HG02973 (cell line): ENCODE measurements at regions not wholly inside any gene's neighbourhood (a gene's known extent, or its start where the extent isn't known, plus 50 kb on each side); places are given as distances from the start of the nearest gene placed in this dataset.

Experiments used
- ATAC-seq: cut with Tn5 transposase; IDR thresholded peaks from one replicate; pipeline ENCODE4 v1.9.1; 2021; ENCODE audit warnings: moderate library complexity; ENCODE audit not compliant: unreplicated experiment

DNA sequence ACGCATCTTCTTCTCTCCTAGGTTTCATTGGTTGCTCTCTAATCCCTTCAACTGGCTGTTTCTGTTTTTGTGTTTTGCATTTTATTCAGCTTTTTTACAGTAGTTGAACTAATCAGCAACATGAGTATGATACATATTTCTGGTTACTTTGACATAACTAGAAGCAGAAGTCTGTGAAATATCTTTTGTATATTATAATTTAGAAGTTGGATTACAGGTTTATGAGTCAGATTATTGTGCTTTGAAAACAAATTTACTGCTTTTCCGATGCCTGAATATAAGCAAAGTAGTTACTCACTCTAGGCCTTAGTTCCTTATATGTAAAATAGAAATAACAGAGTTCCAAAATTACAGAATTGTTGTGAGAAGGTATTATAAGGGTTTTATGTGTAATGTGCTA is 96.2 kb upstream of the MEOX2 start:
- ATAC-seq: no peak

GRCh38 chr7:15781944-15782343 is 95.5 kb upstream of the MEOX2 start:
- no peak for ATAC-seq

GRCh38 chr7:15780271-15780670 is 93.8 kb upstream of the MEOX2 start:
- ATAC-seq: no peak

GRCh38 chr7:15778191-15778590 is 91.7 kb upstream of the MEOX2 start:
- no peak for ATAC-seq

- ATAC-seq: no peak
Measured at GRCh38 chr7:15765753-15766152, 79.3 kb upstream of the MEOX2 start.

DNA sequence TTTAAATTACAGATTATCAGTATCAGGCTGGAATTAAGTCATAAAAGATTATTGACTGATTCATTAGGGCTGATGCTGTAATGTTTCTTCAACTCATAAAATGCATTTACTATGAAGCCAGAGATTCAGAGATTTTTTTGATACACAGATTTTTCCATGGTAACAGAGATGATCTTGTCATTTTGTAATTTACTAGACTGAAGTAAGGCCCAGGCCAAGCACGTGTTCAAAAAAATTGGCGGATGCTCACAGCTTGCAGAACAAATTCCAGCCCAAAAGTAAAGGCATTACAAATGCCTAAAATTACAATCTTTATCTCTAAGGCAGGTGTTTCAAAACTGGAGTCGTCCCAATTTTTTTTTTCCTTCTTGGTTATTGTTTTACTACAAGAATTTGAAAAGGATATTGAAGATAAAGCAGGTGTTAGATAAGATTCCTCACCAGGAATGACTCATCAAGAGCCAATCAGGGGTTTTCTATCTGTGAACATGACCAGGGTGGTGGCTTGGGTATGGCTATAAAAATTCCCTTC is 78.4 kb upstream of the MEOX2 start:
- no peak for ATAC-seq

GRCh38 chr7:15764010-15764409 is 77.5 kb upstream of the MEOX2 start:
- no peak for ATAC-seq

- no peak for ATAC-seq
Measured at GRCh38 chr7:15757041-15758000, 70.8 kb upstream of the MEOX2 start.

GRCh38 chr7:15755061-15755460 is 68.6 kb upstream of the MEOX2 start:
- ATAC-seq: no peak

GRCh38 chr7:15753887-15754579 is 67.5 kb upstream of the MEOX2 start:
- no peak for ATAC-seq

GRCh38 chr7:15752377-15752776 is 65.9 kb upstream of the MEOX2 start:
- no peak for ATAC-seq

GRCh38 chr7:15751191-15751701 is 64.8 kb upstream of the MEOX2 start:
- no peak for ATAC-seq

DNA sequence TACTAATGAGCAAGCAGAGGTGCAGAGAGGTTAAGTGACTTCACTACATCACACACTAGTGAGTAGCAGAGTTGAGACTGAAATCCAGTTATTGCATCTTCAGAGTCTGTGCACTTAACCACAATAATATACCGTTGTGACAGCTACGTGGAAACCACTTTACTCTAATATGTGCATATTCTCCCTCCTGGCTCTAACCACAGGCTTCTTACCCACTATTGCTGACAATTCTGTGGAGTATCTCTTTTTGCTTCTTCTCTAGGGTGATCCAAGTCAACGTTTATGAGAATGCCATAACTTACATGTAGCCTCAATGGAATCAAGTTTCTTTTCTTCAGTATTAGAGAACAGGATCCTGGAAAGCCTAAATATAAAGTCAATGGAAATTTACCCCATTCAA is 64.2 kb upstream of the MEOX2 start:
- ATAC-seq: no peak

- no peak for ATAC-seq
Measured at GRCh38 chr7:15749631-15750030, 63.1 kb upstream of the MEOX2 start.

- ATAC-seq: no peak
Measured at GRCh38 chr7:15747712-15748111, 61.2 kb upstream of the MEOX2 start.

DNA sequence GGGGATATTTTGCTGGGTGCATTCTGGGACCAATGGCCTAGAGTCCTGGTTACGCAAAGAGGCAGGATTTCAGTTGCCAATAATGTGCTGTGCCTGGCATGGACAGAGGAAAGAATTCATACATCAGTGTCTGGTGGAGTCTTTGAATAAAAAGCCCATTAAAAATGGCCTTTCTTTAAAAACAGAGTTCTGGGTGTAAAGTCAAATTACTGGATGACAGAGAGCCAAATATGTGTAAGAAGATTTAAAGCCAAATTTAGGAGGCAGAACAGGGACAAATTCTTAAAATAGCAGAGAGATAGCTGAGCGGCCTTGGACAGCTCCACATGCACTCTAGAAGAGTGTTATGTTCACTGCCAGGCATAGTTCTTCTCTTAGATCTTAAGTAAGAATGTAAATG is 60.8 kb upstream of the MEOX2 start:
- no peak for ATAC-seq

DNA sequence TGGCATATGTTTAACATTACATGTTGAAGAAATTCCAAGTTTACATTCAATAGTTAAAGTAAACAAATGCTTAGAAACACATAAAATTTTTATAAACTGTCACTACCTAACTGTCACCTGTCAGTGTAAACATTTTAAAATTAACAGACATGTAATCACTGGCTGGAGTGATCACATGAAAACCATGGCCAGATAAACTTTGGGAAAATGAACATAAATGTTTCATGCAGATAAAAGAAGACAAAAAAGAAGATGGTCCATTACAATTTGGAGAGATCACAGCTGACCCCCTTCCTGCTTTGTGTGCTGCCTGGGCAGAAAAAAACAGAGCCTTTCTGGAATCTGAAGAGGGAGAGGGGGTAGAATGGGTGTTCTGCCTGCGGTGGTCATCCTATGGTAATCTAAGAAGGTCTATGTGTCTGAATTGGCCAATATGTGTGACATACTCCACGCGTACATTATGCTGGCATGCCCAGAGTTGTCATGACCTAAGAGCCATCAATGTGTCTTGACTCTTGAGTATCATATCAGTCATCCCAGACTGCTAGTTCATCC is 57.5 kb upstream of the MEOX2 start:
- no peak for ATAC-seq

GRCh38 chr7:15737601-15738000 is 51.1 kb upstream of the MEOX2 start:
- ATAC-seq: no peak
